Stimulated activated CD4-positive, alpha-beta T cell treated with anti-CD3 and anti-CD28 coated beads, Interleukin-15, amount 100 ng/mL, for 48 hours (primary cell): ENCODE measurements at regions not wholly inside any gene's neighbourhood (a gene's known extent, or its start where the extent isn't known, plus 50 kb on each side); places are given as distances from the start of the nearest gene placed in this dataset.

Source experiments
- DNase-seq, 2 donors: peaks; one replicate each; pipeline ENCODE4 v3.0.0-alpha.2; 2020; ENCODE audit warnings: low read depth in 2 of 2

GRCh38 chr22:48264586-48264985 lies 1502.1 kb downstream of the TBC1D22A start:
- no peak for DNase-seq

DNA sequence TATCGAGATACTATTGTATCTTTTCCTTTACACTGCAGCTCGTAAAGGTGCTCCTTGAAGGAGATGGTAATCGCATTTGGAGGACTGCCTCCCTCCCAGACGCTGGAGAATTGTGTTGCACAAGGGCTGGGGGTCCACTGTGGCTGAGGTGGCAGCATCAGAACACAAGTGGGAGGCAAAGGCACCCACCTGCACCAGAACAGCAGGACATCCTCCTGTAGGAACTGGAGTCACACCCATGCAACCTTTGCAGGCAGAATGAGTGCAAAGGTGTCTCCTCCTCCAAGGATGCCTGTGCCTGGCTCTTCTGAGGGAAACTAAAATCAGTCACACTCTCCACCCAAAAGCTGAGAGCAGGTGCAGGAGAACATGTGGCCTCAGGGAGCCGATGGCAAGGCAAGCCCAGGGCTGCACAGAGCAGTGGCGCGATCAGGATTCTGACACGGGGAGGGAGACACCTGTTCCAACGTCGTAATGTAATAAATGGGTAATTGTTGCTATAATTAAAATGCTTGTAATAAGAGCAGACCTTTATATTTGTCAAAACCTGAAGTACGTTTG lies 1501.4 kb downstream of the TBC1D22A start:
- no peak for DNase-seq

DNA sequence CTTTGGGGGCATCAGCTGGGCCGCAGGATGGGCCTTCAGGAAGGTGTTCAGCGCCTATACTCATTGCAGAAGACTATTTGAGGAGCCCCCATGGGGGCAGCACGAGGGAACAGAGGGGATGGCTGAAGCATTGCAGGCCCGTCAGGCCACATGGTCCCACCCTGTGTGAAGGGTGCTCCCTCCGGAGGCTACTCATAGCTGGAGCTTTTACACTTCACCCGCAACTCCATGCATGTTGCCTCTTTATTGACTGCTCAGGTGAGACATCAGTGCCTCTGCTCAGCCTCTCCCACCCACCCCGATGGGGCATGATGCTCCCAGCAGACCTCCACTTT lies 1500.9 kb downstream of the TBC1D22A start:
- no peak for DNase-seq

DNA sequence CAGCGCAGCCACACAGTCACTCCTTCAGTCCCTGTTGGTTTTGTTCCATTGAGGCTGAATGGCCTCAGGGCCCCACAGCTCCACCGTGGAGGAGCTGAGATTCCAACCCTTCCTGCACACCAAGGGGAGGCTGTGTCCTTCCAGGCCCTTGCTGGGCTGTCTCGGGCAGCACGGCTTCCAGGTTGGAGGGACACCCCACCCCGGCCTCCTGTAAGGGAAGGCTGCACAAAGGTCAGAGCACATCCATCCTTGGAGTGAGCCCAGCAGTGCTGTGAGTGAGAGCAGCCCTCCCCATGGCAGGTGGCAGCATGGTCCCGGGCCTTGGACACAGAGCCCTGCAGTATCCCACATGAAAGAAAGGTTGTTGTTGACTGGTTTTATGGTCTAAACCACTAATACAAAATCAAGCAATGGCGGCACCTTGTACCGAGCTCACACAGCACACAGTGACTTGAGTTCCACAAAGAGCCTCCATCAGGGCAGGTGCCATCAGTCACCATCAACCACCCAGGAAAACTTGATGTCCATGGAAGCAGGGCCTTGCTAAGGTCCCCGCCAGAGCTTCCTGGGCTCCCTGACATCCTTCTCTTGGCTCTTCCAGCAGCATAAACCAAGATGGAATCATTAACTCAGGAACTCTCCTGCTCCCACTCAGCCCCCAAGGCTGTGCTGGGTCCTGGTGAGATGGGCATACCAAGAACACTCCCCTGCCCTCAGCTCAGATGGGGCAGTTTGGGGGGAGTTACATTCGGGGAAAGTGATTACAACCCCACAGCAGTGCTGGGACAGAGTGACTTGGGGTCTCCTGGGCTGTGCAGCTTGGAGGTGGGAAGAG lies 1500.4 kb downstream of the TBC1D22A start:
- no peak for DNase-seq

- no peak for DNase-seq
These were observed 1499.3 kb downstream of the TBC1D22A start for GRCh38 chr22:48261706-48262105.

DNA sequence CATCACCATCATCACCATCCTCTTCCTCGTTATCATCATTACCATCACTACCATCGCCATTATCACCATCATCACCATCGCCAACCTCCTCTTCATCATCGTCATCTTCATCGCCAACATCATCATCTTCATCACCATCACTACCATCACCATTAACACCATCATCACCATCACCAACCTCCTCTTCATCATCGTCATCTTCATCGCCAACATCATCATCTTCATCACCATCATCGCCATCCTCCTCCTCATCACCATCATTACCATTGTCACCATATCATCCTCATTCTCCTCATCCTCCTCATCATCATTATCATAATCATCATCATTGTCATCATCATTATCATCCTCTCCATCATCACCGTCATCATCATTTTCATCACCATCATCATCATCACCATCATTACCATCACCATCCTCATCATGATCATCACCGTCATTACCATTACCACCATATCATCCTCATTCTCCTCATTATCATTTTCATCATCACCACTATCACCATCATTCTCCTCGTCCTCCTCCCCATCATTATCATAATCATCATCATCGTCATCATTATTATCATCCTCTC lies 1498.7 kb downstream of the TBC1D22A start:
- no peak for DNase-seq

DNA sequence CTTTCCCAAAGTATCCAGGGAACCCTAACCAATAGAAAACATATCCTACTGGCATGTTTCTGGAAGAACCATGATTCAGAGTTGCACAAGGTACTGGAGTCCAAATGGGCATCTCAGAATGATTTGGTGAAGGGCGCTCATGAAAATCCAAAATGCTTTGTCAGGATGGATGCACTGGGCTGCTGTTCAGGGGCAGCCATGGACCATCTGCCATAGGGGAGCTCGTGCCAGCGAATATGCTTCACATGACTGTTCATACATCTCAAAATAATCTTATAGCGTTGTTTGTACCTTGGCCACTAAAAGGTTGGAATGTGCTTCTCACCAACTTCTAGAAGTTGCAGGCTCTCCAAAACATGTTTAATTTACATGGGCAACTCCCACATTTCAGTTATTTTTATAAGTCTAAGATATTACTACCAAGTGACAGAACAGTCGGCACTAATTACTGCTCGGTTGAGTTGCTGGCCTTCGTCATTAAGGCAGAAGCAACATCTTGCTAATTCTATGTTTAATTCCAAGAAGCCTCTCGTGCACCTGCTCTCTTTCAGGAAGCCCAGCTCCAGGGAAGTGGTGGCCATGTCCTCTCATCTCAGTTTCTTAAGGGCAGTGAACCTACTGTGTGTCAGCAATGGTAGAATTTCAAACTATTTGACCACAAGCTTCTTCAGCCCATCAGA lies 1497.7 kb downstream of the TBC1D22A start:
- no peak for DNase-seq

DNA sequence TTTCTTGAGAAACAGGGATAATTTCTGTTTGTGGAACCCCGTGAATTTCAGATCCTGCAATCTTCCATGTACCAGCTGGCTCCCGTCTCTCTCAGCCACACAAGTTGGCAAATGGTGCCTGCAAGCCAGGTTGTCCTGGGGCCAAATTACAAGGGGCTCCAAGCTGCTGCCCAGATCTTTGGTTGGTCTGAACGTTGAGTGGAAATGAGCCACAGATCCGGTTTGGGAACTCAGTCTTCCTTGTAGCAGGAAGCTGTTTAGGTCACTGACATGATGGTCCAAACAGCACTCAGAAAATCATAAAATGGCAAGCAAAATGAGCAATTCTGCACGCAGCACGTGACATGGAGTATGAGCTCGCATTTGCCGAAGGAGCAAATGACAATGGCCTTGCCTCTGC lies 1496.4 kb downstream of the TBC1D22A start:
- no peak for DNase-seq

GRCh38 chr22:48258064-48258701 lies 1495.7 kb downstream of the TBC1D22A start:
- DNase-seq = no peak

- no peak for DNase-seq
These were observed 1495.2 kb downstream of the TBC1D22A start for GRCh38 chr22:48257685-48258055.

GRCh38 chr22:48256776-48257684 lies 1494.6 kb downstream of the TBC1D22A start:
- no peak for DNase-seq

GRCh38 chr22:48256041-48256739 lies 1493.7 kb downstream of the TBC1D22A start:
- DNase-seq = no peak

- DNase-seq = no peak
These were observed 1491.9 kb downstream of the TBC1D22A start for GRCh38 chr22:48254311-48254873.

GRCh38 chr22:48253573-48253972 lies 1491.1 kb downstream of the TBC1D22A start:
- no peak for DNase-seq

DNA sequence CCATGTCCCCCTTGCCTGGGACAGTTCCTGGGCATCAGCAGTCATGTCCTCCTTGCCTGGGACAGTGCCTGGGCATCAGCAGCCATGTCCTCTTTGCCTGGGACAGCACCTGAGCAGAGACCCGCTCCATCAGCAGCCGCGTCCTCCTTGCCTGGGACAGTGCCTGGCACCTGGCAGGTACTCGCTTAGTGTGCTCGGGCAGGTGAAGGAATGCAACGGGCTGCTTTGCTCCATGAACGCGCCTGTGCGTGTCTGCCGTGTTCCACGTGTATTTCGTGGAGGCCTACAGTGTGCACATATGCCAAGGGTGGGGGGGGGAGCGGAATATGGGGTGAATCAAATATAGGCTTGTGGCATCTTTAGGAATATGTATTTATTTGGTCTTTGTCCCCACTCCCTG lies 1490.7 kb downstream of the TBC1D22A start:
- no peak for DNase-seq

DNA sequence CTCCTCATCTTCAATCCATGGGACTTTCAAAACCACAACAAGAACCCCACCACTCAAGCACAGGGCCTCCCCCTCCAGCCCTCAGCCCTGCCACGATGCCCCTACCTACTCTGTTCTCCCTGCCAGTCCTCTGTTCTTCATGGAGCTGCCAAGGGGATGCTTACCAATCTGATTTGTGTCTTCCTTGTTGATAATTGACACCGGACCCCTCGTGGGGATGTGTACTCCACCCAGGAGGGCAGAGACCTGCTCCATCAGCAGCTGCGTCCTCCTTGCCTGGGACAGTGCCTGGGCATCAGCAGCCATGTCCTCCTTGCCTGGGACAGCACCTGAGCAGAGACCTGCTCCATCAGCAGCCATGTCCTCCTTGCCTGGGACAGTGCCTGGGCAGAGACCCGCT lies 1489.2 kb downstream of the TBC1D22A start:
- no peak for DNase-seq

- DNase-seq = no peak
These were observed 1488.6 kb downstream of the TBC1D22A start for GRCh38 chr22:48250937-48251530.

DNA sequence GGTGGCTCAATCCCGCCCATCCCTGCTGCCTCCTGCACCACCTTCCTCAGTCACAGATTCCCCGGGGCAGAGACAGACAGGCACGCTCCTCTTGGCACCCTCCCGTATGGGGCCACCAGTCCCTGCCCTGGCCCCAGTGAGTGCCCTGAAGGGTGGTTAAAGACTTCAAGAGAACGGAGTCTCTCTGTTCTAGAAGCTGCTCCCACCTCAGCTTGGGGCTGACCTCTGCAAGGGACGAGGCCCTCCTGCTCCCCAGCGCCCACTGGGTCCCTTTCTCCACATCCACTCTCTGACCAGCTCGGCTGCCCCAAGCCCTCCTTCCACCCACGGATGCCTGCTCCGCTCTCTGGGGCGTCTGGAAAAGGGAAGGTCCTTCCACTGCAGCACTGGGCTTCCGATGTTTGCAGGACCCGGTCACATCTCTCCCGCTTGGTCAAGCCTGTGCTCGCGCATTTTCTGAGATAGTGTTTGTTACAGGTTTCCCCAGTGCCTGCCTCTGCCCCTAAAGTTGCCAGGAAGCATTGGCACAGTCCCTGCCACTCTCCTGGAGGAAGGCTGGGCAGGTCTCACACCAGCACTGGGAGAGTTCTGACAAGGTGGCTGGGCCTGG lies 1487.9 kb downstream of the TBC1D22A start:
- DNase-seq = no peak

GRCh38 chr22:48249713-48250268 lies 1487.3 kb downstream of the TBC1D22A start:
- DNase-seq = no peak
